ENCODE measurements at regions not wholly inside any gene's neighbourhood (a gene's known extent, or its start where the extent isn't known, plus 50 kb on each side); places are given as distances from the start of the nearest gene placed in this dataset.
"Not testable (repeated sequence)": the region's sequence is repeated elsewhere in the genome, so short reads cannot be mapped to it uniquely, and the experiment has no call there.

- no peak for DNase-seq
Observed at GRCh38 chr17:70288540-70289290, 119.4 kb downstream of the KCNJ2 start.

DNA sequence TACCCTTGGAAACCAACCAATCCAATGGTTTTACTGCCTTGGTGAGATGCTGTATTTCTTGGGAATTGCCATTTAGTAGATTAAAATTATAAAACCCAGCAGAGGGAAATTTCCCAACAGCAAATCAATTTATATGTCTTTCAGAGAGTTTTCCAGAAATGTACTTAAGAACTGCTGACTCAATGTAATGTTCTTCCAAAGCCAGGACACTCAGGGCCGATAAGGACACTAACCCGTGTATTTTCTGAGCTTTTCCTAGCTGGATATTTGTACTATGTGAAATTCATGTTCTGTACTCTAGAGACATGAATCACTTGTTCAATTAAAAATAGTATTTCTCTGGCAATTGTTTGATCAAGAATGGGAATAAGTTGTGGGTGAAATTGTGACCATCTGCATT, 121.4 kb downstream of the KCNJ2 start:
- DNase-seq: no peak

DNA sequence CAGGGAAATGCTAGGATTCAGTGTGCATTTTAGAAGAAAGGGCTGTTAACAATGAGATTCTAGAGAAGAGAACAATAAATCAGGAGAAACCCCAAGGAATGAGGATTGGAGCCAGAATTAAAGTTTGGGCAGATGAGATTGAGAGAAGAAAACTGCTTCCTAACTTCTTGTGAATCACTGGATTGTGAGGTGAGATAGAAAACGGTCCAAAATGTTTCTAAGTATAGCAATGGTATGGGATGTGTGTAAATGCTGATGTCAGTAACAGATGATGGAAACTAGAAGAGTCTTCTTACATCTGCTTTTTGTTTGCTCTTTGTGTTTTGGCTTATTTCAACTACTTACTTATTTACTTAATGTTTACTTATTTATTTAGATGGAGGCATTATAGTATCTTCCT, 123.0 kb downstream of the KCNJ2 start:
- no peak for DNase-seq

DNA sequence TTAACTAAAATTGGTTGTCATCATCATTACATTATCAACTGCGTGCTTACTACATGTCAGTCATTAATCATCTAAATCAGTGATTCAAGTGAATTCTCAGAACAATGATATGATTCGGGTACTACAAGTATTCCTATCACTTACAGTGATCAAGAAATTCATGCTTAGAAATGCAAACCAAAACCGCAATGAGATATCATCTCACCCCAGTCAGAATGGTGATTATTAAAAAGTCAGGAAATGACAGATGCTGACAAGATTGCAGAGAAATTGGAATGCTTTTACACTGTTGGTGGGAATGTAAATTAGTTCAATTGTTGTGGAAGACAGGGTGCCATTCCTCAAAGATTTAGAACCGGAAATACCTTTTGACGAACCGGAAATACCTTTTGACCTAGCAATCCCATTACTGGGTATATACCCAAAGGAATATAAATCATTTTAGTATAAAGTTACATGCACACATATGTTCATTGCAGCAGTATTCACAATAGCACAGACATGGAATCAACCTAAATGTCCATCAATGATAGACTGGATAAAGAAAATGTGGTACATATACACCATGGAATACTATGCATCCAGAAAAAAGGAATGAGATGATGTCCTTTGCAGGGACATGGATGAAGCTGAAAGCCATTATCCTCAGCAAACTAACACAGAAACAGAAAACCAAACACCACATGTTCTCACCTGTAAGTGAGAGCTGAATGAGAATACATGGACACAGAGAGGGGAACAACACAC, 124.4 kb downstream of the KCNJ2 start:
- DNase-seq: not testable (repeated sequence)

DNA sequence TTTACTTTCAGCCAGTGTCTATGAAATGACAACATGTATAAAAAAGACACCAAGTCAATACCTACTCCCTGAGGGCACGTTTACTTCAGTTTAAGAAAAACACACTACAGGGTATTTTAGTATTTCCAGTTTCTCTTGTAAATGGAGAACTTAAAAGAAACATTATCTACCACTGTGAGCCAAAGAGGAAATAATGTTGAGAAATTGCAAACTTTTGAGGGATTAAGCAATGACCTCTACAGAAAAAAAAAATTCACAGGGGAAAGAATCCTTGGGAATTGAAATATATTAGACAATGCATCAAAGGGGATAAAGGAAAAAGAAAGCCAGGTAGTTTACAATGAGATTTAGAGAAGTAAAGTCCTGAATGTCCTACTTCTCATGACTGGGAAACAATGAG, 126.0 kb downstream of the KCNJ2 start:
- DNase-seq: no peak

DNA sequence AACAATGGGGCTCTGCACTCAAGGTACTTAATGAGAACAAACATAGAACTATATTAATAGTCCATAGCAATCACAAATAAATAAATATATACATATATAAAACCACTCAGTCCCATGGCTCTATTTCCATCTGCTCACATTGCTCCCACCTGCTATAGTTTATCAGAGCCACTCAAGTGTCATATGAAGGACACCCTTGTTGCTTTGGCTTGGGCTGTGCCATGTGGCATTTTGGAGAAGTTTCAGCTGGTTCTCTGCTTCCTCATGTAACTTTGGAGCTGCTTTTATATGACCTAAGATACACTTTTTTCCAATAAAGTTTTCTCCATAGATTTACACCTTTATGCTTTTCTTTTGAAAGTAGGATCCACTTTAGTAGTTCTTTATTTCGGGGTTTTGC, 126.4 kb downstream of the KCNJ2 start:
- DNase-seq: no peak

- no peak for DNase-seq
Observed at GRCh38 chr17:70296456-70296855, 127.1 kb downstream of the KCNJ2 start.

DNA sequence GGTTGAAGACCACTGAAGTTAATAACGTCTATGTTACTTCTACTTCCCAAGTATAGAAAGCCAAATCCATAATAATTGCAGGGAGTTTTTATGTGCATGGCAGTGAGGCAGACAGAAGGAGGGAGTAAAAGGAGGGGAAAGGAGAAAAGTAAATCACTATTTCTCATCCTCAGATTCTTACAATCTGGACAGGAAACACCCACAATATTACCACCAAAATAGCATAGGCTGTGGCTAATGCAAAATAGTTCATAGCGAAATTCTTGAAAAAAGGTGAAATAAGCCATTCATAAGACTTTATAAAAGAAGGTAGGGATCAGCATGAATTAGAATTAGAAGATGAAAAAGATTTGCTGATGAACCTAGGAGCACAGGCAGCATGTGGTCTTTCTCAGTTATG, 128.1 kb downstream of the KCNJ2 start:
- no peak for DNase-seq

GRCh38 chr17:70298929-70299531, 129.7 kb downstream of the KCNJ2 start:
- no peak for DNase-seq

DNA sequence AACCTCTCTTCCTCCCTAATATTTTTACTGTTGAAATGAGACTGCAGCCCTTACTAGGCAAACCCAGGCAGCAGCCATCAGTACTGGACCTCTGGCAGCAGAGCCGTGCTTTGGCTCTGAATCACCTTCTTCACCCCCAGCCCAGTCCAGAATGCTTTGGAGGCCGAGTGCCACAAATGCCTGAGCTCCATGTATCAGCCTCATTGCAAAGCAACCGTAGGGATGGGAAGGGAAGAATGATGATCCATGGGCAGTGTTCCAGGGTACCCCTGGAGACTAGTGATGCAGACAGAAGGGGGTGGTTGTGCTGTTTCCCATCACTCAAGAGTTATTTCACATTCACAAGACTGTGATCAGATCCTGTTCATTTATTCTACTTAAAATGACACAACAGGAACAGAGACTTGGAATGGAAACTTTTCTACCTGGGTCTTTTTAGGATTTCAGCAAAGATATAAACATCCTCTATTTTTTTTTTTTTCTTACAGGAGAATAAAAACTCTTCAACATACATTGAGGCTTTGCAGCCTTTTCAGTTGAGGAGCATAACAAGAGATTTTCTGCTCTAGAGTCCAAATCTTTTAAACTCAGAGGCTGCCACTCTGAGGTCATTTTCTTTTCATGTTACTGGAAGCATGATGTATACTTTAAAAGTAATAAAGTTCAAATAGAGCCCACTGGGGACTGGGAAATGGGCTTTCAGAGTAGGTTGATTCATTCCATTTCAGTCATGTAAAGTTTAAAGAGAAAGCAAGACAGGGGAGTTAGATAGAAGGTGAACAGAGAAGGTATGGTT, 138.3 kb downstream of the KCNJ2 start:
- DNase-seq: no peak

DNA sequence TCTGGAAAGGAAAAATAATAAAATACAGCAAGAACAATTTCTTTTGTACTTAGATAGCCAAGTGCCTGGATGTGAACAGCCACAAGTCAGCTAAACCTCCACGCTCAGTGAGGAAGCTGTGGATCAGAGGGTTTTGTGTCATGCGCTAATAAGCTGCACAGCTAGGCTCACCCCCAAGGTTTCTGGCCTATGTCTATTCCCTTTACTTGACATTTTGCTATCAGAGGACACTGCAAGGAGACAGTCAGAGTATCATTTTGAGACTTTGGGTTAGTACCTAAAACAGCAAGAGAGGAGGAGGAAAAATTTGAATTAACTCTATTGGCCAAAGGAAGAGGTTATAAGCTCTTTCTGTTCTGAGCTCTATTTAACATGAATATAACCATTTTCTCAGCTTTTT, 139.3 kb downstream of the KCNJ2 start:
- no peak for DNase-seq

GRCh38 chr17:70310221-70310672, 140.9 kb downstream of the KCNJ2 start:
- DNase-seq: no peak

DNA sequence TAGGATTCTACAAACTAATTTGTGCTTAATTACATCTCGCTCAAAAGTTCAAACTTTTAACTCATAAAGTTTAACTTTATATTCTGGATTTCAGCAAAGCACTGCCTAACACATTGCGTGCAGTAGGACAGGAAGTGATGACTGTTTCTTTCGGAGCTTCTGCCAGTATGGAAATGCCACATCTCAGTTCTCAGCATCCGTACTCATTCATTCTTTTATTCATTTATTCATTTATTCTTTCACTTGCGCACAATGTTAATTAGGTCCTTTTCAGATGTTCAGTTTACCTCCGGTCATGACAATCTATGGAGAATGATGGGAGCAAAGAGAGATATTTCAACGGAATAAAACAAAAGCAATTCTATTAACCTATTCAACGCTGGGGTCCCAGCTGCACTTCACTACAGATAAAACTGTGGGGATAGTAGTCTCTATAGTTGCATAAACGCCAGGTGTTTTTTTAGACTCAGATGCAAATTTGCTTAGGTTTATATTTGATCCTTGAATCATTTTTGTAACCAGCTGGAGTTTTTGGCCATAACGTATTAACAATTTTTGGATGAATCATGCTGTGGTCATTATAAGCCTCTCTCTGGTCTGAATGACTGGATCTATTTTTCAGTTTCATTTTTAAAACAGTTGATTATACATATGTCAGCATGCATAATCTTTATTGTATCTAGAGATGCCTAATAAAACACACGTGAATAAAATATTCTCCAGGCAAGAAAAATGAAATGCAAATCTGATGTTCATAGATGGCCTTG, 143.9 kb downstream of the KCNJ2 start:
- no peak for DNase-seq

DNA sequence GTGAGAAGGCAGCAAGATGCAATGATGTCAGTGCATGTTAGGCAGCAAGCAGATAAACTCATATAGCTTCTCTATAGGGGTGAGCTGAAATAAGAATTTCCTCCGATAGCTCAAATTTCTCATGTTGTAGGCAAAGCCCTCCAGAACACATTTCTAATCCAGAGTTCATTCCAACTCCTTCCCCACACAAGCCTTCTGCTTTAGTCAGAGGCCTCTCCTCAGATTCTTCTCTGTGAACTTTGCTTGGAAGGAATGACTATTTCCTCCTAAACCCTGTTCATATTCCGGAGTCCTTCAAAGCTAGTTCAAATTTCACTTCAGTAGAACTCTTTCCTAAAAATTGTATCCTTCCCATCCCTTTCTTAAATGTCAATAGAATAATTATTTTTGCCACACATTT, 144.8 kb downstream of the KCNJ2 start:
- no peak for DNase-seq

- DNase-seq: no peak
Observed at GRCh38 chr17:70314506-70314905, 145.2 kb downstream of the KCNJ2 start.

DNA sequence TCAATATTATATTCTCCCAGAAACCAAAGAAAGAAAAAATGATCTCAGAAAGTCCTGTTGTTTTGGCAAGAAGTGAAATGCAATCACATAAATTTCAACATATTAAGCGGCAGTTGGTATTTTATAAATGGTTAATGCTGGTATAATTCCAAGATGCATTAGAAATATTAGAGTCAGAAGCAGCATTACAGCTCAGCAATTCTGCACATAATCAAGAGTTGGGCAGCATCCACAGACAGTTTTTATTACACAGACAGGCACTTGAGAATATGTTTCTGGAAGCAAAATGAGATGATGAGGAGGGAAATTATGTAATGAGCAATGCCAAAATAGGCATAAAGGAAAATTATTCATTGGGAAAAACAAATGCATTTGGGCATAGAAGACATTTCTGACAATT, 148.1 kb downstream of the KCNJ2 start:
- no peak for DNase-seq

- no peak for DNase-seq
Observed at GRCh38 chr17:70318051-70318450, 148.7 kb downstream of the KCNJ2 start.

DNA sequence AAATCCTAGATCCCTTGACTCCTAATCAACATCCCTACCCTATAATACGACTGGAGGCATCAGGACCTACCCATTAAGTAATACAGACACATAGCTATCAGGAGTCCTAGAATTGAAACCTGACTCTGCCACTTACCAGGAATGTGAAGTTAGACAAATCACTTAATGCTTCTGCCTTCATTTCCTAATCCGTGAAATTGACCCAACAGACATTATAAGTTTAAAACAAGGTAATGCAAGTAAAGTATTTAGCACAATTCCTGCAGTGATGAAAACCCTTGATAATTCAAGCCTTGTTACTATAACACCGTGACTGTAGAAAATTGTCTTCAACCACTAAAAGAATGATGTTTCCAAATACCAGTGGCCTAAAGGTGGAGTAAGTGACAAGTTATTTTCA, 150.2 kb downstream of the KCNJ2 start:
- no peak for DNase-seq

- no peak for DNase-seq
Observed at GRCh38 chr17:70320673-70321345, 151.5 kb downstream of the KCNJ2 start.

GRCh38 chr17:70321352-70321751, 152.0 kb downstream of the KCNJ2 start:
- DNase-seq: no peak

- no peak for DNase-seq
Observed at GRCh38 chr17:70323269-70323668, 153.9 kb downstream of the KCNJ2 start.

DNA sequence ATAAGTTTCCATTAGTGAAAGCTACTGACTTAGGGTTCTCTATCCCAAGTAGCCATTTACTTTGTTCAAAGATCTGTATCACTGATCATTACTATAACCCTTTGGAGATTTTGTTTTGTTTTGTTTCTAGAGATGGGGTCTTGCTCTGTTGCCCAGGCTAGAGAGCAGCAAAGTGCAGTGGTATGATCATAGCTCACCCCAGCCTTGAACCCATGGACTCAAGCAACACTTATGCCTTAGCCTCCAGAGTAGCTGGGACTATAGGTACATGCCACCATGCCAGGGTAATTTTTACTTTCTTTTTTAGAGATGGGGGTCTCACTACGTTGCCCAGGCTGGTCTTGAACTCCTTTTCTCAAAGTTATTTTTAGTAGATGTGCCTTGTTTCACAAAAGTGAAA, 154.7 kb downstream of the KCNJ2 start:
- no peak for DNase-seq
